HepG2 (cell line): ENCODE measurements at regions not wholly inside any gene's neighbourhood (a gene's known extent, or its start where the extent isn't known, plus 50 kb on each side); places are given as distances from the start of the nearest gene placed in this dataset.

Experiments used
- ATAC-seq: fragments of 200-7000 bp; cut with Tn5 transposase; 3 replicates; pipeline ENCODE4 v1.9.1; 2020; ENCODE audit warnings: mild to moderate bottlenecking, moderate library complexity
- BruUV-seq: library from RNA; stranded (reverse); fragments of 400-500 nt; replicated peaks from 2 replicates; lab custom pipeline; 2021; lab: Mats Ljungman, UMichigan
- CTCF ChIA-PET: fragments of 300-600 bp; formaldehyde crosslinking; extraction: SDS; loops from one replicate; lab custom pipeline; 2021; ENCODE audit warnings: low total read pairs, inconsistent platforms, low intra/inter-chr PET ratio; lab: Yijun Ruan, JAX
- POLR2A ChIA-PET: fragments of 350-600 bp; sonication (Branson Sonifier 250); formaldehyde crosslinking; loops from one replicate; lab custom pipeline; 2020; ENCODE audit warnings: antibody characterized with exemption, inconsistent platforms; lab: Yijun Ruan, JAX
- DNase-seq: peaks from one replicate; pipeline ENCODE4 v3.0.0-alpha.2; 2015; ENCODE audit warnings: low spot score
- FAIRE-seq: peaks from 3 replicates; lab custom pipeline; 2011; peaks lifted over from hg19 to GRCh38; lab: Jason Lieb, UNC
- H2AFZ ChIP-seq: one replicate; pipeline ENCODE4 v1.6.1; 2011; ENCODE audit warnings: low read length, inconsistent platforms
- H3K27ac ChIP-seq: fragments of 300-600 bp; 3 replicates; pipeline ENCODE4 v1.8.0; 2011; ENCODE audit warnings: mixed run types, mild to moderate bottlenecking, mixed read lengths, low read length, inconsistent platforms; ENCODE audit not compliant: insufficient read depth; ENCODE audit errors: extremely low read length
- H3K27me3 ChIP-seq, 2 experiments: fragments of 200-600 bp in 1 of 2; 2 replicates in 1 of 2; 3 replicates in 1 of 2; pipeline versions ENCODE4 v1.6.0 to v1.8.0; 2011; ENCODE audit warnings: low read length in 2 of 2, mild to moderate bottlenecking in 2 of 2, moderate library complexity in 2 of 2, inconsistent platforms in 1 of 2; ENCODE audit not compliant: insufficient read depth in 2 of 2, control insufficient read depth in 1 of 2
- H3K36me3 ChIP-seq, 2 experiments: fragments of 200-600 bp in 1 of 2; replicated peaks in 1 of 2; 2 replicates in 1 of 2; 3 replicates in 1 of 2; pipeline versions ENCODE4 v1.5.1 to v1.8.0; 2011; ENCODE audit warnings: low read length in 2 of 2, inconsistent platforms in 1 of 2; ENCODE audit not compliant: insufficient read depth in 2 of 2, control insufficient read depth in 1 of 2
- H3K4me1 ChIP-seq: 2 replicates; pipeline ENCODE4 v1.5.1; 2012; ENCODE audit warnings: low read length, inconsistent platforms; ENCODE audit not compliant: insufficient read depth
- H3K4me2 ChIP-seq: 2 replicates; pipeline ENCODE4 v1.6.0; 2011; ENCODE audit warnings: low read depth, low read length, inconsistent platforms
- H3K4me3 ChIP-seq, 3 experiments: fragments of 200-600 bp in 1 of 3; sonication (generic), shearing (Covaris generic) in 1 of 3; replicated peaks in 1 of 3; 2 replicates each; pipeline ENCODE4 v1.5.1; 2011 to 2016; ENCODE audit warnings: low read length in 3 of 3, inconsistent platforms in 2 of 3, low read depth in 2 of 3, mild to moderate bottlenecking in 2 of 3, control low read depth in 1 of 3, mixed read lengths in 1 of 3; ENCODE audit not compliant: insufficient read depth in 1 of 3
- H3K79me2 ChIP-seq: one replicate; pipeline ENCODE4 v1.6.1; 2011; ENCODE audit warnings: low read length, inconsistent platforms; ENCODE audit not compliant: insufficient read depth
- H3K9ac ChIP-seq: 2 replicates; pipeline ENCODE4 v1.6.0; 2011; ENCODE audit warnings: mild to moderate bottlenecking, low read depth, low read length, inconsistent platforms; ENCODE audit not compliant: insufficient read depth
- H3K9me3 ChIP-seq: 2 replicates; pipeline ENCODE4 v1.5.1; 2012; ENCODE audit warnings: mild to moderate bottlenecking, low read length
- H4K20me1 ChIP-seq: 2 replicates; pipeline ENCODE4 v1.6.0; 2011; ENCODE audit warnings: inconsistent platforms, mild to moderate bottlenecking, low read length, moderate library complexity; ENCODE audit not compliant: insufficient read depth
- EP300 ChIP-seq, 3 experiments: sonication (generic) in 1 of 3; formaldehyde crosslinking in 1 of 3; IDR thresholded peaks; 2 replicates each; pipeline versions ENCODE4 v1.5.1 to v1.6.1; 2011 to 2020; ENCODE audit warnings: low read depth in 2 of 3, low read length in 2 of 3, borderline replicate concordance in 1 of 3, improper control_type of control experiment in 1 of 3, mild to moderate bottlenecking in 1 of 3, missing genetic modification reagents in 1 of 3, moderate library complexity in 1 of 3
- FOXJ3 ChIP-seq: sonication (generic); formaldehyde crosslinking; IDR thresholded peaks from 2 replicates; pipeline ENCODE4 v1.4.0; 2020; ENCODE audit warnings: missing genetic modification reagents, mild to moderate bottlenecking, borderline replicate concordance
- HNRNPH1 ChIP-seq: fragments of 200-400 bp; formaldehyde crosslinking; optimal IDR thresholded peaks from 2 replicates; pipeline ENCODE3; 2017; ENCODE audit warnings: mild to moderate bottlenecking, low read depth, low read length
- MTERF4 ChIP-seq: sonication (generic); formaldehyde crosslinking; IDR thresholded peaks from 2 replicates; pipeline ENCODE4 v1.8.0; 2023; ENCODE audit warnings: mild to moderate bottlenecking, missing genetic modification reagents
- PHF8 ChIP-seq: sonication (generic); formaldehyde crosslinking; IDR thresholded peaks from 2 replicates; pipeline ENCODE4 v1.5.0; 2020; ENCODE audit warnings: missing genetic modification reagents
- POLR2AphosphoS2 ChIP-seq: IDR thresholded peaks from 2 replicates; pipeline ENCODE4 v1.6.1; 2011; ENCODE audit warnings: low read depth, low read length, improper control_type of control experiment
- RFXANK ChIP-seq: IDR thresholded peaks from 2 replicates; pipeline ENCODE4 v1.6.1; 2016
- SRSF4 ChIP-seq: fragments of 200-400 bp; formaldehyde crosslinking; IDR thresholded peaks from one replicate; pipeline ENCODE4 v1.6.1; 2018; ENCODE audit warnings: mild to moderate bottlenecking, low read depth, low read length, moderate library complexity; ENCODE audit not compliant: poor library complexity, severe bottlenecking
- TFAP4 ChIP-seq: sonication (generic); IDR thresholded peaks from 2 replicates; pipeline ENCODE4 v1.6.1; 2016; ENCODE audit warnings: low read depth, borderline replicate concordance
- XRCC5 ChIP-seq: fragments of 200-400 bp; formaldehyde crosslinking; optimal IDR thresholded peaks from 2 replicates; pipeline ENCODE3; 2017; ENCODE audit warnings: mild to moderate bottlenecking, low read length
- YEATS4 ChIP-seq: sonication (generic); formaldehyde crosslinking; IDR thresholded peaks from 2 replicates; pipeline ENCODE4 v1.4.0; 2020; ENCODE audit warnings: missing genetic modification reagents, borderline replicate concordance
- ZBTB21 ChIP-seq: sonication (generic); formaldehyde crosslinking; IDR thresholded peaks from 2 replicates; pipeline ENCODE4 v1.4.0; 2020; ENCODE audit warnings: missing genetic modification reagents
- ZFX ChIP-seq: sonication (generic); formaldehyde crosslinking; IDR thresholded peaks from 2 replicates; pipeline ENCODE4 v1.4.0; 2020; ENCODE audit warnings: mild to moderate bottlenecking, low read depth, missing genetic modification reagents, moderate library complexity
- ZNF235 ChIP-seq: sonication (generic); formaldehyde crosslinking; IDR thresholded peaks from 2 replicates; pipeline ENCODE4 v1.8.1; 2023; ENCODE audit warnings: mild to moderate bottlenecking, missing genetic modification reagents, borderline replicate concordance
- ZNF33B ChIP-seq: sonication (generic); formaldehyde crosslinking; IDR thresholded peaks from 2 replicates; pipeline ENCODE4 v1.5.1; 2020; ENCODE audit warnings: mild to moderate bottlenecking, missing genetic modification reagents
- ZNF451 ChIP-seq: sonication (generic); formaldehyde crosslinking; IDR thresholded peaks from 2 replicates; pipeline ENCODE4 v1.5.0; 2020; ENCODE audit warnings: mild to moderate bottlenecking, missing genetic modification reagents
- ZNF550 ChIP-seq: sonication (generic); formaldehyde crosslinking; IDR thresholded peaks from 2 replicates; pipeline ENCODE4 v1.4.0; 2020; ENCODE audit warnings: mild to moderate bottlenecking, missing genetic modification reagents, borderline replicate concordance
- ZNF597 ChIP-seq: sonication (generic); formaldehyde crosslinking; IDR thresholded peaks from 2 replicates; pipeline ENCODE4 v1.5.0; 2020; ENCODE audit warnings: missing genetic modification reagents
- ZNF780A ChIP-seq: sonication (generic); formaldehyde crosslinking; IDR thresholded peaks from 2 replicates; pipeline ENCODE4 v1.8.0; 2022; ENCODE audit warnings: mild to moderate bottlenecking, missing genetic modification reagents, moderate library complexity
- ZNF792 ChIP-seq: IDR thresholded peaks from 2 replicates; pipeline ENCODE4 v1.6.1; 2016
- WGBS: methylation state at CpG from one replicate; pipeline ENCODE4 v1.1.6; 2017; ENCODE audit warnings: low lambda C conversion rate; 5-methylcytosine and 5-hydroxymethylcytosine counted together
- in situ Hi-C: cut with HindIII; loops from 2 replicates; pipeline ENCODE4 v1.10.0; 2017; ENCODE audit warnings: low pct_unique_long_range_greater_than_20kb; ENCODE audit not compliant: extremely low pct_ligation_motif_present
- intact Hi-C: fragments of 100-400 bp; cut with micrococcal nuclease; formaldehyde crosslinking; loops from one replicate; pipeline ENCODE4 v1.10.0; 2022; ENCODE audit not compliant: unreplicated experiment
- TF ChIP-seq, protein P1 (sequence below): sonication (generic); formaldehyde crosslinking; IDR thresholded peaks from 2 replicates; pipeline ENCODE4 v1.4.0; 2020; ENCODE audit warnings: mild to moderate bottlenecking, low read depth, missing genetic modification reagents

DNA sequence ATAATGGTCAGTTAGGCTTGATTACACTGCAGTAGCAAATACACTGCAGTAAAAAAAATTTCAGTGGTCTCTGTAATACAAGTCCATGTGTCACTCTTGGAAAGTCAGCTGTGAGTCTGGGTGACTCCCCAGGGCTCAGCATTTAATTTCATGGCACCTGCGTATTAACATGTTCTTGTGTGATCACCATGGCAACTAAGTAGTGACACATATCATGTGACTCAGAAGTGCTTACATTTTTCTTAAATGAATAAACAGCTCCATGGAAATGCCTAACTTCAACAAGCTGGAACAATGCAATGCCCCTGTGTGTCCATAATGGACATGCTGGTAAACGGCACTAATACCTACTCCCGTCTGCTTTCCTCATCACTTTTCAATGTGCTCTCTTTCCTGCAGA, 88.5 kb upstream of the ANO4 start (continued):
- TF ChIP-seq ZNF451 (CRISPR knock-in tag) (no peak), ZNF550 (CRISPR knock-in tag) (no peak), YEATS4 (CRISPR knock-in tag) (no peak), EP300 (IDR thresholded peaks at IDR 0.05; ENCODE audit: low read depth in 2 of 2, low read length in 2 of 2) (no peak), EP300 (CRISPR knock-in tag; IDR thresholded peaks at IDR 0.05; ENCODE audit: borderline replicate concordance) (no peak), ZNF33B (CRISPR knock-in tag) (no peak), HNRNPH1 (no peak), FOXJ3 (CRISPR knock-in tag) (no peak), RFXANK (no peak)
- TF ChIP-seq, protein P1, sequence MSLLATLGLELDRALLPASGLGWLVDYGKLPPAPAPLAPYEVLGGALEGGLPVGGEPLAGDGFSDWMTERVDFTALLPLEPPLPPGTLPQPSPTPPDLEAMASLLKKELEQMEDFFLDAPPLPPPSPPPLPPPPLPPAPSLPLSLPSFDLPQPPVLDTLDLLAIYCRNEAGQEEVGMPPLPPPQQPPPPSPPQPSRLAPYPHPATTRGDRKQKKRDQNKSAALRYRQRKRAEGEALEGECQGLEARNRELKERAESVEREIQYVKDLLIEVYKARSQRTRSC: no peak

DNA sequence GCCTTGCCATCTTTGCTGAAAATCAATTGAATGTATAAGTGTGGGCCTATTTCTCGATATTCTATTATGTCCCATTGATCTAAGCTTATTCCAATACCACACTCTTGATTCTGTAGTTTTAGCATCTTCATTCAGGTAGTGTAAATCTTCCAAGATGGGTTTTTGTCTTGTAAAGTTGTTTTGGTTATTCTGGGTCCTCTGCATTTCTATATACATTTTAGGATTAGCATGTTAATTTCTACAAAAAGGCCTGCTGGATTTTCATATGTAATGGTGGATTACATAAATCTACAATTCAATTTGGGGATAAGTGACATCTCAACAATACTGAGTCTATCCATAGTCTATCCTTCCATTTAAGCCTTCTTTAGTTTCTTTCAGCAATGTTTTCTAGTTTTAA, 86.0 kb upstream of the ANO4 start:
- in situ Hi-C loops: no loop called here
- H2AFZ ChIP-seq: no peak overlapping the region
- TF ChIP-seq ZNF235 (CRISPR knock-in tag) (no peak), POLR2AphosphoS2 (no peak), MTERF4 (no peak), ZNF597 (CRISPR knock-in tag) (no peak), PHF8 (CRISPR knock-in tag) (no peak), TFAP4 (no peak), ZNF792 (CRISPR knock-in tag) (no peak), ZFX (CRISPR knock-in tag) (no peak), ZBTB21 (no peak), XRCC5 (no peak), ZNF780A (CRISPR knock-in tag) (no peak), SRSF4 (no peak)

More for the DNA sequence above, 86.0 kb upstream of the ANO4 start:
- H3K9ac ChIP-seq: no peak overlapping the region
- 0 out of 5 replicates have a peak, but pooled peaks cover 0 to 4% of the 10 kb centered on the region in 2 experiments for H3K27me3 ChIP-seq
- ChIA-PET POLR2A (no interaction called here), CTCF (no interaction called here)
- H4K20me1 ChIP-seq: no peaks in the 10 kb centered on the region
- H3K36me3 ChIP-seq: no peaks in the 10 kb centered on the region
- H3K9me3 ChIP-seq: no peaks in the 10 kb centered on the region
- H3K27ac ChIP-seq: no peak overlapping the region
- no TSS peak for BruUV-seq
- H3K4me2 ChIP-seq: no peak overlapping the region
- no peaks in the 10 kb centered on the region for H3K79me2 ChIP-seq
- no peak for FAIRE-seq
- WGBS: 0% methylated on average over 1 of the region's 1 CpG
- no peak overlapping the region for H3K4me3 ChIP-seq
- no peak for ATAC-seq
- intact Hi-C loops: no loop called here
- DNase-seq: no peak
- no peaks in the 10 kb centered on the region for H3K4me1 ChIP-seq
